H9 (cell line): ENCODE measurements at regions not wholly inside any gene's neighbourhood (a gene's known extent, or its start where the extent isn't known, plus 50 kb on each side); places are given as distances from the start of the nearest gene placed in this dataset.

Source experiments
- DNase-seq: peaks from one replicate; pipeline ENCODE4 v3.0.0-alpha.2; 2017
- H2AFZ ChIP-seq: one replicate; pipeline ENCODE4 v1.6.1; 2013; ENCODE audit warnings: mild to moderate bottlenecking, low read length, control low read depth, moderate library complexity
- H2AK5ac ChIP-seq: 2 replicates; pipeline ENCODE4 v1.6.1; 2013; ENCODE audit warnings: low read length, control low read depth, mixed read lengths; ENCODE audit not compliant: insufficient read length
- H2BK120ac ChIP-seq: one replicate; pipeline ENCODE4 v1.6.1; 2013; ENCODE audit warnings: low read depth, mild to moderate bottlenecking, low read length, control low read depth, inconsistent platforms; ENCODE audit not compliant: poor library complexity, severe bottlenecking
- H2BK12ac ChIP-seq: 2 replicates; pipeline ENCODE4 v1.6.1; 2013; ENCODE audit warnings: low read length, control low read depth, mixed read lengths, low read depth; ENCODE audit not compliant: insufficient read length
- H2BK15ac ChIP-seq: 2 replicates; pipeline ENCODE4 v1.6.1; 2013; ENCODE audit warnings: low read depth, low read length, control low read depth
- H2BK20ac ChIP-seq: one replicate; pipeline ENCODE4 v1.6.1; 2013; ENCODE audit warnings: low read depth, mild to moderate bottlenecking, low read length, control low read depth, inconsistent platforms; ENCODE audit not compliant: poor library complexity, severe bottlenecking
- H2BK5ac ChIP-seq: 2 replicates; pipeline ENCODE4 v1.6.1; 2013; ENCODE audit warnings: low read length, control low read depth, mixed read lengths; ENCODE audit not compliant: insufficient read length
- H3K14ac ChIP-seq: 2 replicates; pipeline ENCODE4 v1.6.1; 2013; ENCODE audit warnings: low read length, control low read depth; ENCODE audit not compliant: insufficient read depth
- H3K18ac ChIP-seq: 2 replicates; pipeline ENCODE4 v1.6.1; 2013; ENCODE audit warnings: low read depth, mild to moderate bottlenecking, mixed read lengths, low read length, control low read depth; ENCODE audit not compliant: insufficient read length
- H3K23ac ChIP-seq: 2 replicates; pipeline ENCODE4 v1.6.1; 2013; ENCODE audit warnings: low read length, control low read depth, mixed read lengths, low read depth; ENCODE audit not compliant: insufficient read length
- H3K23me2 ChIP-seq: 2 replicates; pipeline ENCODE4 v1.6.1; 2013; ENCODE audit warnings: low read depth, mild to moderate bottlenecking, mixed read lengths, low read length, control low read depth; ENCODE audit not compliant: insufficient read length, poor library complexity, severe bottlenecking
- H3K27ac ChIP-seq: 2 replicates; pipeline ENCODE4 v1.5.1; 2013; ENCODE audit warnings: low read length, control low read depth, mixed read lengths, low read depth; ENCODE audit not compliant: insufficient read length
- H3K27me3 ChIP-seq: 2 replicates; pipeline ENCODE4 v1.6.1; 2013; ENCODE audit warnings: low read length, control low read depth, inconsistent platforms; ENCODE audit not compliant: insufficient read depth
- H3K4ac ChIP-seq: 2 replicates; pipeline ENCODE4 v1.6.1; 2013; ENCODE audit warnings: low read depth, mild to moderate bottlenecking, control low read depth, inconsistent platforms, low read length, moderate library complexity
- H3K4me1 ChIP-seq: 2 replicates; pipeline ENCODE4 v1.6.1; 2013; ENCODE audit warnings: low read length, control low read depth, inconsistent platforms; ENCODE audit not compliant: insufficient read depth
- H3K4me2 ChIP-seq: 2 replicates; pipeline ENCODE4 v1.6.1; 2013; ENCODE audit warnings: low read length, control low read depth, mixed read lengths; ENCODE audit not compliant: insufficient read length, insufficient read depth
- H3K56ac ChIP-seq: 2 replicates; pipeline ENCODE4 v1.6.1; 2013; ENCODE audit warnings: low read depth, mild to moderate bottlenecking, mixed read lengths, low read length, control low read depth; ENCODE audit not compliant: insufficient read length
- H3K79me1 ChIP-seq: 2 replicates; pipeline ENCODE4 v1.6.1; 2013; ENCODE audit warnings: low read depth, mild to moderate bottlenecking, moderate library complexity, low read length, control low read depth, inconsistent platforms; ENCODE audit not compliant: insufficient read depth, poor library complexity, severe bottlenecking
- H3K79me2 ChIP-seq: 2 replicates; pipeline ENCODE4 v1.6.1; 2013; ENCODE audit warnings: low read length, control low read depth, inconsistent platforms; ENCODE audit not compliant: insufficient read depth
- H3K9ac ChIP-seq: 2 replicates; pipeline ENCODE4 v1.6.1; 2013; ENCODE audit warnings: low read length, control low read depth, mixed read lengths; ENCODE audit not compliant: insufficient read length; ENCODE audit errors: extremely low read depth
- H3K9me3 ChIP-seq: one replicate; pipeline ENCODE4 v1.6.1; 2013; ENCODE audit warnings: low read depth, low read length, inconsistent platforms; ENCODE audit not compliant: control insufficient read depth
- H3T11ph ChIP-seq: one replicate; pipeline ENCODE4 v1.6.1; 2013; ENCODE audit warnings: mild to moderate bottlenecking, low read length, control low read depth, inconsistent platforms
- H4K20me1 ChIP-seq: one replicate; pipeline ENCODE4 v1.6.1; 2013; ENCODE audit not compliant: control insufficient read depth, insufficient read length, insufficient read depth
- H4K5ac ChIP-seq: 2 replicates; pipeline ENCODE4 v1.6.1; 2013; ENCODE audit warnings: low read depth, mild to moderate bottlenecking, mixed read lengths, low read length, control low read depth; ENCODE audit not compliant: insufficient read length
- H4K8ac ChIP-seq: replicated peaks from 2 replicates; pipeline ENCODE4 v1.6.1; 2013; ENCODE audit warnings: low read length, control low read depth, mixed read lengths, low read depth; ENCODE audit not compliant: insufficient read length
- H4K91ac ChIP-seq: 2 replicates; pipeline ENCODE4 v1.6.1; 2013; ENCODE audit warnings: low read depth, mild to moderate bottlenecking, moderate library complexity, mixed read lengths, low read length, control low read depth; ENCODE audit not compliant: insufficient read length
- H3K27ac Mint-ChIP-seq, 3 experiments: 2 replicates in 2 of 3; 3 replicates in 1 of 3; pipeline ENCODE4 v1.8.0; 2020 to 2021; ENCODE audit warnings: mixed read lengths in 3 of 3, mild to moderate bottlenecking in 1 of 3, moderate library complexity in 1 of 3
- H3K27me3 Mint-ChIP-seq: 2 replicates; pipeline ENCODE4 v1.8.0; 2021; ENCODE audit warnings: low read depth, mild to moderate bottlenecking, moderate library complexity, mixed read lengths
- H3K36me3 Mint-ChIP-seq, 3 experiments: 2 replicates in 2 of 3; 3 replicates in 1 of 3; pipeline ENCODE4 v1.8.0; 2020 to 2021; ENCODE audit warnings: low read depth in 3 of 3, mixed read lengths in 3 of 3; ENCODE audit not compliant: insufficient read depth in 1 of 3
- H3K4me1 Mint-ChIP-seq, 2 experiments: 2 replicates each; pipeline ENCODE4 v1.8.0; 2020; ENCODE audit warnings: mixed read lengths in 2 of 2
- H3K4me3 Mint-ChIP-seq, 2 experiments: 2 replicates in 1 of 2; 3 replicates in 1 of 2; pipeline ENCODE4 v1.8.0; 2020 to 2021; ENCODE audit warnings: mild to moderate bottlenecking in 2 of 2, mixed read lengths in 2 of 2, moderate library complexity in 1 of 2
- H3K9me3 Mint-ChIP-seq, 2 experiments: 2 replicates in 1 of 2; 3 replicates in 1 of 2; pipeline ENCODE4 v1.8.0; 2020; ENCODE audit warnings: mild to moderate bottlenecking in 2 of 2, mixed read lengths in 2 of 2, moderate library complexity in 1 of 2
- CTCF ChIP-seq: fragments of 200-600 bp; sonication (generic); conservative IDR thresholded peaks from 3 replicates; pipeline ENCODE4 v1.8.0; 2021; ENCODE audit warnings: antibody characterized with exemption, mild to moderate bottlenecking
- WGBS: extraction: QIAGEN DNeasy Blood & Tissue Kit; methylation state at CpG from one replicate; pipeline ENCODE4 v1.1.7; 2013; ENCODE audit warnings: missing lambda C conversion rate, low lambda C conversion rate, mixed read lengths; ENCODE audit not compliant: insufficient read length; ENCODE audit errors: extremely low coverage; 5-methylcytosine and 5-hydroxymethylcytosine counted together

GRCh38 chr10:76626386-76626785 is 1011.2 kb downstream of the KCNMA1 start:
- no peaks in the 10 kb centered on the region for H3K79me1 ChIP-seq
- no peak for DNase-seq
- no peak for TF ChIP-seq CTCF
- H3K18ac ChIP-seq, result no peak overlapping the region
- no peak overlapping the region for H3K4ac ChIP-seq
- H3K9ac ChIP-seq, result no peak overlapping the region
- H4K91ac ChIP-seq, result no peak overlapping the region
- H3K9me3 ChIP-seq, result no peaks in the 10 kb centered on the region
- H4K8ac ChIP-seq, result no peak overlapping the region
- H3K56ac ChIP-seq, result no peak overlapping the region
- no peak overlapping the region for H2BK12ac ChIP-seq
- peaks cover 5% of the 10 kb centered on the region for H3K27me3 Mint-ChIP-seq
- H2BK5ac ChIP-seq, result no peak overlapping the region
- no peak overlapping the region for H3K23ac ChIP-seq
- no peaks in the 10 kb centered on the region; a peak in 1 of 7 replicates for H3K36me3 Mint-ChIP-seq
- H3K4me1 Mint-ChIP-seq, result peaks cover 10 to 11% of the 10 kb centered on the region in 2 experiments
- H3K23me2 ChIP-seq, result no peaks in the 10 kb centered on the region
- H2BK120ac ChIP-seq, result no peak overlapping the region
- no peaks in the 10 kb centered on the region for H3K9me3 Mint-ChIP-seq
- no peak overlapping the region for H2AK5ac ChIP-seq
- no peaks in the 10 kb centered on the region for H3K79me2 ChIP-seq
- no peak overlapping the region for H3K14ac ChIP-seq
- no peak overlapping the region for H2AFZ ChIP-seq
- no peaks in the 10 kb centered on the region for H4K20me1 ChIP-seq
- H3K4me1 ChIP-seq, result no peaks in the 10 kb centered on the region
- no peak overlapping the region for H3K4me2 ChIP-seq
- no peak overlapping the region for H4K5ac ChIP-seq
- H2BK20ac ChIP-seq, result no peak overlapping the region
- no peak overlapping the region for H3K27ac ChIP-seq
- no peak overlapping the region for H3K27ac Mint-ChIP-seq
- H2BK15ac ChIP-seq, result no peak overlapping the region
- H3T11ph ChIP-seq, result no peak overlapping the region
- H3K27me3 ChIP-seq, result no peaks in the 10 kb centered on the region
- WGBS, result no CpG with 5 or more reads among the region's 2 CpGs
- no peak overlapping the region for H3K4me3 Mint-ChIP-seq
